ENCODE measurements at regions not wholly inside any gene's neighbourhood (a gene's known extent, or its start where the extent isn't known, plus 50 kb on each side); places are given as distances from the start of the nearest gene placed in this dataset.

- no peak for DNase-seq (ENCODE audit: extremely low spot score, unreplicated experiment)
- H3K9me3 Mint-ChIP-seq: no peaks in the 10 kb centered on the region
- H3K4me1 Mint-ChIP-seq (ENCODE audit: unreplicated experiment): peaks cover 30% of the 10 kb centered on the region
- H3K4me3 Mint-ChIP-seq: no peak overlapping the region
- H3K36me3 Mint-ChIP-seq: no peaks in the 10 kb centered on the region
- peaks cover 10% of the 10 kb centered on the region for H3K27me3 Mint-ChIP-seq
- TF ChIP-seq CTCF (conservative IDR thresholded peaks at IDR 0.05): no peak
- H3K27ac Mint-ChIP-seq: no peak overlapping the region
These were observed 411.6 kb upstream of the CCDC196 start for GRCh38 chr14:66074537-66074936.

- peaks cover 30% of the 10 kb centered on the region for H3K4me1 Mint-ChIP-seq (ENCODE audit: unreplicated experiment)
- H3K27ac Mint-ChIP-seq: no peak overlapping the region
- no peaks in the 10 kb centered on the region for H3K36me3 Mint-ChIP-seq
- no peaks in the 10 kb centered on the region for H3K9me3 Mint-ChIP-seq
- no peak for DNase-seq (ENCODE audit: extremely low spot score, unreplicated experiment)
- peaks cover 11% of the 10 kb centered on the region for H3K27me3 Mint-ChIP-seq
- no peak for TF ChIP-seq CTCF (conservative IDR thresholded peaks at IDR 0.05)
- peak overlapping the region; percentile 18 for H3K4me3 Mint-ChIP-seq
These were observed 410.0 kb upstream of the CCDC196 start for GRCh38 chr14:66076176-66076575.

GRCh38 chr14:66078006-66078405 lies 408.2 kb upstream of the CCDC196 start:
- Mint-ChIP-seq H3K4me3 (no peak overlapping the region), H3K27me3 (peaks cover 11% of the 10 kb centered on the region), H3K9me3 (no peaks in the 10 kb centered on the region), H3K36me3 (no peaks in the 10 kb centered on the region), H3K27ac (no peak overlapping the region), H3K4me1 (ENCODE audit: unreplicated experiment) (peaks cover 39% of the 10 kb centered on the region)
- no peak for DNase-seq (ENCODE audit: extremely low spot score, unreplicated experiment)
- no peak for TF ChIP-seq CTCF (conservative IDR thresholded peaks at IDR 0.05)

- Mint-ChIP-seq H3K4me1 (ENCODE audit: unreplicated experiment) (peaks cover 19% of the 10 kb centered on the region), H3K4me3 (peak overlapping the region; percentile 60), H3K36me3 (no peaks in the 10 kb centered on the region), H3K9me3 (peaks cover 4% of the 10 kb centered on the region), H3K27ac (no peak overlapping the region), H3K27me3 (peaks cover 11% of the 10 kb centered on the region)
- DNase-seq (ENCODE audit: extremely low spot score, unreplicated experiment): no peak
- TF ChIP-seq CTCF (conservative IDR thresholded peaks at IDR 0.05): no peak
These were observed 404.4 kb upstream of the CCDC196 start for GRCh38 chr14:66081594-66082376.

GRCh38 chr14:66085224-66085623 lies 400.9 kb upstream of the CCDC196 start:
- Mint-ChIP-seq H3K9me3 (peaks cover 4% of the 10 kb centered on the region), H3K4me1 (ENCODE audit: unreplicated experiment) (peaks cover 16% of the 10 kb centered on the region), H3K4me3 (no peak overlapping the region), H3K27ac (no peak overlapping the region), H3K27me3 (peaks cover 4% of the 10 kb centered on the region), H3K36me3 (no peaks in the 10 kb centered on the region)
- TF ChIP-seq CTCF (conservative IDR thresholded peaks at IDR 0.05): no peak
- no peak for DNase-seq (ENCODE audit: extremely low spot score, unreplicated experiment)
